ENCODE measurements at regions not wholly inside any gene's neighbourhood (a gene's known extent, or its start where the extent isn't known, plus 50 kb on each side); places are given as distances from the start of the nearest gene placed in this dataset.
A peak's percentile ranks its signal among the peaks of the same experiment; 100 is the strongest.

DNA sequence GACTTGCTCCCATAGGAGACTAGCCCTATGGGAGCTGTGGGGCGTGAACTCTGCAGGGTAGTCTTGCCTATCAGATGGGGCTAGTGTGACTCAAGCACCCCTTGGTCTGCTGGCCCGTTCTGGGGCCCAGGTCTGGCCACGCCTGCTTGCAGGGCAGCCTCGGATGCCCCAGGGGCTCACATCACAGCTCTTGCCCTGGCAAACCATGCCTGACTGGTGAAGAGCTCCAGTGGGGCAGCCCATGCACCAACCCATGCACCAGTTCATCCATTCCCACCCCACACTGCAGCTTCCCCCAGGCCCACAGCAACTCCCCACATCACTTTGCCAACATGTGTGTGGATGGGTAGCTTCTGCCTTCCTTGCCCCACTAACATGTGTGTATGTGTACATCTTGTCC, 93.9 kb upstream of the PRLR start:
- Histone ChIP-seq H2BK20ac (ENCODE audit: low read length) (no peak overlapping the region), H2BK12ac (ENCODE audit: low read depth, low read length) (peak overlapping the region; percentile 17; the same call in 1 of the 2 replicates), H2BK5ac (ENCODE audit: low read depth, low read length) (no peak overlapping the region), H3K9me3 (ENCODE audit: insufficient read depth in 2 of 2, low read depth in 1 of 2, low read length in 1 of 2) (no peaks in the 10 kb centered on the region), H4K91ac (replicated peaks; ENCODE audit: insufficient read length, low read length) (no peak overlapping the region), H3K9ac (replicated peaks in 1 of 4; ENCODE audit: extremely low read depth in 1 of 4, low read depth in 3 of 4, low read length in 3 of 4) (no peak overlapping the region), H3K23ac (ENCODE audit: insufficient read length) (no peak overlapping the region), H3K27me3 (replicated peaks in 1 of 4; ENCODE audit: control insufficient read depth in 3 of 4, extremely low read depth in 1 of 4, insufficient read depth in 3 of 4, low read length in 3 of 4) (no peaks in the 10 kb centered on the region; a peak in 1 of 7 replicates), H3K79me2 (ENCODE audit: control insufficient read depth in 1 of 2, insufficient read depth in 2 of 2, low read length in 2 of 2) (no peaks in the 10 kb centered on the region; a peak in 1 of 4 replicates), H3K56ac (replicated peaks; ENCODE audit: insufficient read length, low read depth, low read length) (no peak overlapping the region), H3K4me1 (replicated peaks in 1 of 4; ENCODE audit: control insufficient read depth in 3 of 4, insufficient read depth in 4 of 4, low read length in 3 of 4) (no peaks in the 10 kb centered on the region), H3K4ac (replicated peaks; ENCODE audit: insufficient read length, low read depth, low read length) (no peak overlapping the region), H3K4me3 (ENCODE audit: extremely low read depth in 1 of 4, insufficient read depth in 2 of 4, low read depth in 3 of 4, low read length in 4 of 4) (no peak overlapping the region), H3K14ac (ENCODE audit: insufficient read length) (no peak overlapping the region), H2AK5ac (ENCODE audit: low read depth, low read length) (0 out of 2 replicates have a peak overlapping the region, but pooled peaks have one; percentile 11), H2BK15ac (ENCODE audit: low read length) (no peak overlapping the region), H2BK120ac (replicated peaks; ENCODE audit: low read depth, low read length) (no peak overlapping the region), H3K23me2 (ENCODE audit: low read depth, low read length) (no peaks in the 10 kb centered on the region), H3K79me1 (ENCODE audit: low read depth, low read length) (no peaks in the 10 kb centered on the region), H3K4me2 (ENCODE audit: insufficient read depth in 1 of 2, low read depth in 2 of 2, low read length in 2 of 2) (no peak overlapping the region), H4K20me1 (replicated peaks in 1 of 2; ENCODE audit: control insufficient read depth in 1 of 2, insufficient read depth in 2 of 2, low read length in 2 of 2) (no peaks in the 10 kb centered on the region), H4K8ac (ENCODE audit: extremely low read depth, insufficient read depth, low read length) (no peak overlapping the region), H3K36me3 (ENCODE audit: control insufficient read depth in 2 of 4, insufficient read depth in 4 of 4, low read length in 3 of 4) (no peaks in the 10 kb centered on the region), H4K5ac (ENCODE audit: insufficient read length, low read depth, low read length) (no peak overlapping the region), H3K18ac (ENCODE audit: extremely low read depth, low read length) (no peak overlapping the region), H2AFZ (ENCODE audit: low read length) (no peak overlapping the region), H3K27ac (ENCODE audit: low read depth, low read length) (no peak overlapping the region)
- DNase-seq (ENCODE audit: low read depth in 1 of 2, low spot score in 2 of 2) (no peak), FAIRE-seq (no peak)
- ChIA-PET POLR2A (ENCODE audit: partially characterized antibody) (interaction anchor here (1.4 kb wide), 1 partner anchor 11 kb away, joined by 4 read pairs; no protein-coding TSS in a partner anchor), CTCF (ENCODE audit: partially characterized antibody) (interaction anchor here (1.0 to 1.6 kb wide), 2 partner anchors 14 to 112 kb away, joined by 3 to 5 read pairs; no protein-coding TSS in a partner anchor)
- no peak for TF ChIP-seq CBX8 (IDR thresholded peaks at IDR 0.05; ENCODE audit: borderline replicate concordance, low read depth, low read length)
- no peak for TF ChIP-seq RNF2 (IDR thresholded peaks at IDR 0.05; ENCODE audit: borderline replicate concordance, low read depth, low read length, missing control alignments, poor library complexity, severe bottlenecking)
- TF ChIP-seq TAF1 (IDR thresholded peaks at IDR 0.05; ENCODE audit: low read depth, low read length), result no peak
- 96% methylated on average over 4 of the region's 4 CpGs; no CpG with 5 or more reads in 1 of the 2 experiments for WGBS, 2 experiments (ENCODE audit: extremely low coverage in 1 of 2, insufficient coverage in 1 of 2, insufficient read length in 1 of 2, insufficient replicate concordance in 2 of 2, low coverage in 1 of 2, low lambda C conversion rate in 2 of 2, missing lambda C conversion rate in 1 of 2)

All from H1 (cell line).